GM08714 (cell line): ENCODE measurements at regions not wholly inside any gene's neighbourhood (a gene's known extent, or its start where the extent isn't known, plus 50 kb on each side); places are given as distances from the start of the nearest gene placed in this dataset.
"Not testable (repeated sequence)": the region's sequence is repeated elsewhere in the genome, so short reads cannot be mapped to it uniquely, and the experiment has no call there.

Experiments used
- H3K4me3 ChIP-seq: fragments of 200-500 bp; sonication (Bioruptor generic); 2 replicates; pipeline ENCODE4 v1.5.1; 2014; ENCODE audit warnings: mild to moderate bottlenecking, low read length, inconsistent platforms
- ZNF274 ChIP-seq: IDR thresholded peaks from 2 replicates; pipeline ENCODE4 v1.6.1; 2012; ENCODE audit warnings: mild to moderate bottlenecking, low read depth, low read length

DNA sequence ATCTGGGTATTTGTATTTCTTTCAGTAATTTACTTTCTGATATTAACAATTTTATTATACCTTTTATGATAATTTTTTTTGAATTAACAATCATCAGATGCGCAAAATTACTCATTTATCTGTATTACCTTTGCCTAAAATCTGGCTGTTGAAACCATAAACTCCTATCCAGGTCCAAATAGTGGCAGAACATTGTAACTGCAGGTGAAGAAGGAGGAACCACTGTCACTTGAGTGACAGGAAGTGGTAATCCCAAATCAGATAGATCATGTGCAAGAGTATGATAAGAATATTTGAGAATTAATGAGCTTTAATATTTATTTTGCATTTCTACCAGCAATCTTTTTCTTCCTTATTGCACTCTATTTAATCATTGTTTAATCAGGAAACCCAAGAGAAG lies 139.3 kb upstream of the TLE4 start:
- no peak for TF ChIP-seq ZNF274
- H3K4me3 ChIP-seq: no peak overlapping the region

DNA sequence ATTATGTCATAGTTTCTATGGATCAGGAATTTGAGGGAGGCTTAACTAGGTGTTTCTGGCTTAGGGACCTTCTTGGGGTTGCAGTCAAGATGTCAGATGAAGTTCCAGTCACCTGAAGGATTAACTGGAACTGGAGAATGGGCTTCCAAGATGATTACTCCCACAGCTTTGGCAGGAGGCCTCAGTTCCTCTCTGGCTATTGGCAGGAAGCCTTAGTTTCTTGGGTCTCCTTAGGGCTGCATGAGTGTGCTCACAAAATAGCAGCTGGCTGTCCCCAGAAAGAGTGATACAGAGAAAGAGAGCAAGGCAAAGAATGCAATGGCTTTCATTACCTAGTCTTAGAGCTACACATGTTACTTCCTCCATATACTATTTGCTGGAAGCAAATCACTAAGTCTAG lies 138.1 kb upstream of the TLE4 start:
- no peak for TF ChIP-seq ZNF274
- H3K4me3 ChIP-seq: no peak overlapping the region

DNA sequence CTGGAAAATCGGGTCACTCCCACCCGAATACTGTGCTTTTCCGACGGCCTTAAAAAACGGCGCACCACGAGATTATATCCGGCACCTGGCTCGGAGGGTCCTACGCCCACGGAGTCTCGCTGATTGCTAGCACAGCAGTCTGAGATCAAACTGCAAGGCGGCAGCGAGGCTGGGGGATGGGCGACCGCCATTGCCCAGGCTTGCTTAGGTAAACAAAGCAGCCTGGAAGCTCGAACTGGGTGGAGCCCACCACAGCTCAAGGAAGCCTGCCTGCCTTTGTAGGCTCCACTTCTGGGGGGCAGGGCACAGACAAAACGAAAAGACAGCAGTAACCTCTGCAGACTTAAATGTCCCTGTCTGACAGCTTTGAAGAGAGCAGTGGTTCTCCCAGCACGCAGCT lies 132.5 kb upstream of the TLE4 start:
- H3K4me3 ChIP-seq: not testable (repeated sequence)

GRCh38 chr9:79446523-79447307 lies 125.0 kb upstream of the TLE4 start:
- no peak for TF ChIP-seq ZNF274
- no peak overlapping the region for H3K4me3 ChIP-seq

DNA sequence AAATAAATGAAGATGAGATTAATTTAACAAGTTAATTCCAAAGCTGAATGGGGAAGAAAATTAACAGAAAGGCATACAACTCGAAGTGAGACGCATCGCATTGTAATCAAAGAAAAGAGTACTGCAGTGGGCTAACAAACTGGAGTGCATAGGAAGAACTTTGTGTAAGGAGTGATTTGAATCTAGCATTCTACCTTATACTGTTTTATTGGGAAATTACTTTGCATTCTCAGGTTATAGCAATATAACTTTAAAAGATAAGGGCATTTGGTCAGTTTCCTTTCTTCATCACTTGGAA lies 124.5 kb upstream of the TLE4 start:
- no peak overlapping the region for H3K4me3 ChIP-seq
- no peak for TF ChIP-seq ZNF274

DNA sequence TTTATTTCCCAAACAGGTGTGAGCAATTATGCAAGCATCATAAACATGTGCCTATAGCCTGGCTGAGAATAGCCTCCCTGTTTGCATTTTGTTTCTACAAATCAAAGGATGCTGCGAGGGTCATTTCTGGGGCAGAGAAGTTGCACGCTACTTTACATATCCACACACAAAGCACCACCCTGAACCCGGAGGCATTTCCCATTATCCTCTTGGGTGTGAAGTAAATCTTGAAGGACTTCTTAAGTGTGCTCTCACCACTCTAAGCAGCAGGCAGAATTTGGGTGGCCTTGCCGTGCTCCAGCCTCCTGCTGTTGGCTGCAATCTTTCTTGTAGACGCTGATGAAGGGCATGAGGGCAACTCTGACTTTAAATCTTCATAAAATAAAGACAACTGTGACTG lies 124.0 kb upstream of the TLE4 start:
- no peak overlapping the region for H3K4me3 ChIP-seq
- TF ChIP-seq ZNF274: no peak

GRCh38 chr9:79452265-79452664 lies 119.5 kb upstream of the TLE4 start:
- H3K4me3 ChIP-seq: no peak overlapping the region
- no peak for TF ChIP-seq ZNF274

GRCh38 chr9:79461712-79462111 lies 110.1 kb upstream of the TLE4 start:
- H3K4me3 ChIP-seq: no peak overlapping the region
- no peak for TF ChIP-seq ZNF274

GRCh38 chr9:79465156-79465555 lies 106.6 kb upstream of the TLE4 start:
- TF ChIP-seq ZNF274: no peak
- H3K4me3 ChIP-seq: no peak overlapping the region

DNA sequence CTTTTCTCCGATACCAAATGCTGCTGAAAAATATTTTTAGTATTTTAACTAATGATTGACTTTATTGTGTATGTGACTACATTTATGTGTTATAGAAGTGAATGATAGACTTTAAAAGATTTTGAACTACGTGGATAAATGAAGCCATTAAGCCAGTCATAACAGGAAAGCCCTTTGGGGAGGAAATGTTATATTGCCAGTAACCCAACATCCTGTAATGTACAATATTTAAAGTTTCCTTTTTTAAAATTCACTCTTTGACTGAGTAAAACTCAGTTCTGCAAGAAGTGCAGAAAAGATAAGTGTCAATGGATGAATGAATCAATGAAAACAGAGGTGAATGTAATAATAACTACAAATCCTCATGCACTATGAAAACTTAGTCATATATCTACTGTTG lies 102.6 kb upstream of the TLE4 start:
- no peak for TF ChIP-seq ZNF274
- H3K4me3 ChIP-seq: no peak overlapping the region

GRCh38 chr9:79470954-79471353 lies 100.8 kb upstream of the TLE4 start:
- no peak overlapping the region for H3K4me3 ChIP-seq
- TF ChIP-seq ZNF274: no peak

DNA sequence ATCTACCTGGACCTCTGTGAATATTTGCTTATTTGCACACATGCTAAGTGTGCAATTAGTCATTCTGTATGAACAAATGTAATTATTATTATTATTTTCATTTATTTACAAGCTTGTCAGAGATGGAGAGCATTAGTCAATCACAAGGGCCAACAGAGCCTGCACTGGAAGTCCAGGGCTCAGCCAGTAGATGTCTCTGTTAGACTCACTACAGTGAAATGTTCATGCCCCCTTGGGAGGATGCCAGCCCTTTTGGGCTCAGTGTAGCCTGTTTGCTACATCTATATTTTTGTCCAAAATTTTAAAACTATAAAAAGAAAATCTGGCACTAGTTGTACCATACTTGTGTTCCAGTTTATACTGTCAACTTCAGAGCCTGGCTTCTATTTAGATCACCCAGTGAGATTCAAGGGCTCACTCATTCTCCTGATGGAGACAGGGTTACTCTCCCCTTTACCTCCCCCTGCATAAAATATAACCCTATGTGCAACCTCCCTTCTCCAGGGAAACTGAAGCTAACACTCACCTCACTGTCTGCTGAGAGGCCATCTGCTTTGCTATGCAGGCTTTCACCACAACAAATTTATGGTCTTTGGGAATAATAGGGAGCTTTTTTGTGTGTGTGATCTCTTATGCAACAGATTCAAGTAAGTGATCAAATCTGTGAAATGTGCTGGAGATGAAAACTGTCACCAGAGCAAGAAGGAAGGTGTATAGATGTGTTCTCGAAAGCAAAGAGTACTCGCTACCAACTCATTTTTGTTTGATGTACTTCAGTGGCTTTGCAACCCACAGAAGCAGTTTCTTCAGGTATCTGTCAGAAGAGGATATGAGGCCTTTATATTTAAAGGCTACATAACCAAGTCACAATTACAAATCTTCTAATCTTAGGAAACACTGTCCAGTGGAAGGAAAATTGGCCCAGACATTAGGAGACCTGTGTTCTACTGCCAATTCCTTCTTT lies 99.9 kb upstream of the TLE4 start:
- no peak for TF ChIP-seq ZNF274
- H3K4me3 ChIP-seq: no peak overlapping the region

- no peak for TF ChIP-seq ZNF274
- H3K4me3 ChIP-seq: no peak overlapping the region
Measured at GRCh38 chr9:79473704-79474103, 98.1 kb upstream of the TLE4 start.

DNA sequence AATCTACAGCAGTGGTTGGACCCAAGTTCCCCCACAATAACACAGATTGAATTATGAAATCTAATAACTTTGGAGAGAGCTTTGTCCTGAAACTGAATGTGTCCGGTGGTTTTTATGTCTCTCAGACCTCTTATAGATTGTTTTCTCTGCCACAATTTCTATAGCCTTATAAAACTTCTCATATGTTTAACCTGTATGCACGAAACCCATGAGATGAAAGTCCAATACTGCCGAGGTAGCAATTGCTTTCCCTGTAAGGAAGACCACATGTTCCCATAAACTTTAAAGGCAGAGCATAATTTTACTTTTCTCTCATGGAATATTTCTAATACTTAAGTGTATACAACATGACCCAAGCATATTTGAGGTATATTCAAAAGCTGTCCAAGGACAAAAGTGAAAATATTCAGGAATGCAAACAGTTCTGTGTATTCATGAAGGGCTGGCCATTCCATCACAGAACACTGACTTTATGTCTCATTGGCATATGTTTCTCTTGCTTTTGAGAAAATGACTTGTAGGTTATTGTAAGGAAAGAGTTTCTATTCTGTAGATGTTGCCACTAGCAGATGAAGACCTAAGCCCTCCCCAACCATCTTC lies 94.4 kb upstream of the TLE4 start:
- TF ChIP-seq ZNF274: no peak
- H3K4me3 ChIP-seq: no peak overlapping the region
